Adipocyte (in vitro differentiated cells): ENCODE measurements at regions not wholly inside any gene's neighbourhood (a gene's known extent, or its start where the extent isn't known, plus 50 kb on each side); places are given as distances from the start of the nearest gene placed in this dataset.
A peak's percentile ranks its signal among the peaks of the same experiment; 100 is the strongest.
"Not testable (repeated sequence)": the region's sequence is repeated elsewhere in the genome, so short reads cannot be mapped to it uniquely, and the experiment has no call there.

ENCODE experiments used
- DNase-seq: peaks from one replicate; pipeline ENCODE4 v3.0.0-alpha.2; 2015; ENCODE audit warnings: low read depth
- H3K27me3 ChIP-seq: replicated peaks from 2 replicates; pipeline ENCODE4 v1.7.0; 2013; ENCODE audit warnings: mild to moderate bottlenecking, low read length, moderate library complexity; ENCODE audit not compliant: control insufficient read depth, insufficient read depth
- H3K36me3 ChIP-seq: 2 replicates; pipeline ENCODE4 v1.7.0; 2013; ENCODE audit warnings: low read length, mild to moderate bottlenecking, moderate library complexity; ENCODE audit not compliant: control insufficient read depth, insufficient read depth, severe bottlenecking
- H3K4me1 ChIP-seq: 2 replicates; pipeline ENCODE4 v1.7.0; 2013; ENCODE audit warnings: mild to moderate bottlenecking, low read length, moderate library complexity; ENCODE audit not compliant: control insufficient read depth, insufficient read depth
- H3K4me3 ChIP-seq: 2 replicates; pipeline ENCODE4 v1.7.0; 2013; ENCODE audit warnings: mild to moderate bottlenecking, low read length, moderate library complexity
- H3K9ac ChIP-seq: 2 replicates; pipeline ENCODE4 v1.7.0; 2013; ENCODE audit warnings: mild to moderate bottlenecking, low read length, moderate library complexity
- H3K9me3 ChIP-seq: 2 replicates; pipeline ENCODE4 v1.7.0; 2013; ENCODE audit warnings: mild to moderate bottlenecking, low read length, moderate library complexity; ENCODE audit not compliant: control insufficient read depth

DNA sequence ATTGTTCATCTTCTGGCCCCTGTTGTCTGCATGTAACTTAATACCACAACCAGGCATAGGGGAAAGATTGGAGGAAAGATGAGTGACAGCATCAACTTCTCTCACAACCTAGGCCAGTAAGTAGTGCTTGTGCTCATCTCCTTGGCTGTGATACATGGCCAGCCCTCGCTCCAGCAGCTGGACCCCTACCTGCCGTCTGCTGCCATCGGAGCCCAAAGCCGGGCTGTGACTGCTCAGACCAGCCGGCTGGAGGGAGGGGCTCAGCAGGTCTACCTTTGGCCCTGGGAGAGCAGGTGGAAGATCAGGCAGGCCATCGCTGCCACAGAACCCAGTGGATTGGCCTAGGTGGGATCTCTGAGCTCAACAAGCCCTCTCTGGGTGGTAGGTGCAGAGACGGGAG, 268.8 kb downstream of the OR4F29 start:
- H3K4me3 ChIP-seq, H3K4me1 ChIP-seq, H3K36me3 ChIP-seq, H3K9ac ChIP-seq, H3K27me3 ChIP-seq, H3K9me3 ChIP-seq, DNase-seq: not testable (repeated sequence)

DNA sequence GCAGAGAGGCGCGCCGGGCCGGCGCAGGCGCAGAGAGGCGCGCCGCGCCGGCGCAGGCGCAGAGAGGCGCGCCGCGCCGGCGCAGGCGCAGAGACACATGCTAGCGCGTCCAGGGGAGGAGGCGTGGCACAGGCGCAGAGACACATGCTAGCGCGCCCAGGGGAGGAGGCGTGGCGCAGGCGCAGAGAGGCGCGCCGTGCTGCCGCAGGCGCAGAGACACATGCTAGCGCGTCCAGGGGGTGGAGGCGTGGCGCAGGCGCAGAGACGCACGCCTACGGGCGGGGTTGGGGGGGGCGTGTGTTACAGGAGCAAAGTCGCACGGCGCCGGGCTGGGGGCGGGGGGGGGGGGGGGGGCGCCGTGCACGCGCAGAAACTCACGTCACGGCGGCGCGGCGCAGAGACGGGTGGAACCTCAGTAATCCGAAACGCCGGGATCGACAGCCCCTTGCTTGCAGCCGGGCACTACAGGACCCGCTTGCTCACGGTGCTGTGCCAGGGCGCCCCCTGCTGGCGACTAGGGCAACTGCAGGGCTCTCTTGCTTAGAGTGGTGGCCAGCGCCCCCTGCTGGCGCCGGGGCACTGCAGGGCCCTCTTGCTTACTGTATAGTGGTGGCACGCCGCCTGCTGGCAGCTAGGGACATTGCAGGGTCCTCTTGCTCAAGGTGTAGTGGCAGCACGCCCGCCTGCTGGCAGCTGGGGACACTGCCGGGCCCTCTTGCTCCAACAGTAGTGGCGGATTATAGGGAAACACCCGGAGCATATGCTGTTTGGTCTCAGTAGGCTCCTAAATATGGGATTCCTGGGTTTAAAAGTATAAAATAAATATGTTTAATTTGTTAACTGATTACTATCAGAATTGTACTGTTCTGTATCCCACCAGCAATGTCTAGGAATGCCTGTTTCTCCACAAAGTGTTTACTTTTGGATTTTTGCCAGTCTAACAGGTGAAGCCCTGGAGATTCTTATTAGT, 269.9 kb downstream of the OR4F29 start:
- not testable (repeated sequence) for H3K4me3 ChIP-seq, H3K4me1 ChIP-seq, H3K27me3 ChIP-seq, H3K9ac ChIP-seq, H3K36me3 ChIP-seq, H3K9me3 ChIP-seq
- peak; percentile 66 for DNase-seq

DNA sequence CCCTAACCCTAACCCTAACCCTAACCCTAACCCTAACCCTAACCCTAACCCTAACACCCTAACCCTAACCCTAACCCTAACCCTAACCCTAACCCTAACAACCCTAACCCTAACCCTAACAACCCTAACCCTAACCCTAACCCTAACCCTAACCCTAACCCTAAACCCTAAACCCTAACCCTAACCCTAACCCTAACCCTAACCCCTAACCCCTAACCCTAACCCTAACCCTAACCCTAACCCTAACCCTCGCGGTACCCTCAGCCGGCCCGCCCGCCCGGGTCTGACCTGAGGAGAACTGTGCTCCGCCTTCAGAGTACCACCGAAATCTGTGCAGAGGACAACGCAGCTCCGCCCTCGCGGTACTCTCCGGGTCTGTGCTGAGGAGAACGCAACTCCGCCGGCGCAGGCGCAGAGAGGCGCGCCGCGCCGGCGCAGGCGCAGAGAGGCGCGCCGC, 270.7 kb downstream of the OR4F29 start:
- not testable (repeated sequence) for H3K4me1 ChIP-seq, H3K27me3 ChIP-seq, H3K9ac ChIP-seq, H3K9me3 ChIP-seq, H3K36me3 ChIP-seq, H3K4me3 ChIP-seq
- peak; percentile 11 for DNase-seq

DNA sequence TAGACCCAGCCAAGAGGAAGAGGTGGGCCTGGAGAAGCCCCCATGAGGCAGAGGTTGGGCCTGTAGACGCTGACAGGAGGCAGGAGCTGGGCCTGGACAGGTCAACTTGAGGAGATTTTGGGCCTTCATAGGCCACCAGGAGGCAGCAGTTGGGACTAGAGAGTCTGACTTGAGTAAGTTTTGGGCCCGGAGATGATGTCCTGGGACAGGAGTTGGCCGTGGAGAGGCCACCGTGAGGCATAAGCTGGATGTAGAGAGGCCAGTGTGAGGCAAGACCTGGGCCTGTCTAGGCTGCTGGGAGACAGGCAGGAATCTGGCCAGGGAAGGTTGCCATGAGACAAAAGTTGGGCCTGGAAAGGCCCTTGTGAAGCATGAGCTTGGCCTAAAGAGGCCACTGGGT, 312.6 kb downstream of the OR4F29 start:
- H3K36me3 ChIP-seq, DNase-seq, H3K4me1 ChIP-seq, H3K9me3 ChIP-seq, H3K27me3 ChIP-seq, H3K9ac ChIP-seq, H3K4me3 ChIP-seq: not testable (repeated sequence)

DNA sequence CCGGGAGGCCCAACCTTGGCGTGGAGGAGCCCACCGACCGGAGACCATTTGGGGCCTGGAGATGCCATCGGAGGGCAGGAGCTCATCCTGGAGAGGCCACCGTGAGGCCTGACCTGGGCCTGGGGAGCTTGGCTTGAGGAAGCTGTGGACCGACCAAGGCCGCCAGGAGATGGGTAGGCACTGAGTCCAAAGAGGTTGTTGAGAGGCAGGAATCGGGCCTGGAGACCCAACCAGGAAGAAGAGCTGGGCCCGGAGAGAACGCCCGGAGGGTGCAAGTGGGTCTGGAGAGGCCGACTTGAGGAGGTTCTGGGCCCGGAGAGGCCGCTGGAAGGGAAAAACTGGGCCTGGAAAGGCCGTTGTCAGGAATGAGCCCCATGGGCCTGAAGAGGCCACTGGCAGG, 313.8 kb downstream of the OR4F29 start:
- not testable (repeated sequence) for H3K36me3 ChIP-seq, DNase-seq, H3K27me3 ChIP-seq, H3K9ac ChIP-seq, H3K9me3 ChIP-seq, H3K4me1 ChIP-seq, H3K4me3 ChIP-seq

DNA sequence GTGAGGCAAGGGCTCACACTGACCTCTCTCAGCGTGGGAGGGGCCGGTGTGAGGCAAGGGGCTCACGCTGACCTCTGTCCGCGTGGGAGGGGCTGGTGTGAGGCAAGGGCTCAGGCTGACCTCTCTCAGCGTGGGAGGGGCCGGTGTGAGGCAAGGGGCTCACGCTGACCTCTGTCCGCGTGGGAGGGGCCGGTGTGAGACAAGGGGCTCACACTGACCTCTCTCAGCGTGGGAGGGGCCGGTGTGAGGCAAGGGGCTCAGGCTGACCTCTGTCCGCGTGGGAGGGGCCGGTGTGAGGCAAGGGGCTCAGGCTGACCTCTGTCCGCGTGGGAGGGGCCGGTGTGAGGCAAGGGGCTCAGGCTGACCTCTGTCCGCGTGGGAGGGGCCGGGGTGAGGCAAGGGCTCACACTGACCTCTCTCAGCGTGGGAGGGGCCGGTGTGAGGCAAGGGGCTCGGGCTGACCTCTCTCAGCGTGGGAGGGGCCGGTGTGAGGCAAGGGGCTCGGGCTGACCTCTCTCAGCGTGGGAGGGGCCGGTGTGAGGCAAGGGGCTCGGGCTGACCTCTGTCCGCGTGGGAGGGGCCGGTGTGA, 315.0 kb downstream of the OR4F29 start:
- H3K9ac ChIP-seq, DNase-seq, H3K4me3 ChIP-seq: not testable (repeated sequence)

DNA sequence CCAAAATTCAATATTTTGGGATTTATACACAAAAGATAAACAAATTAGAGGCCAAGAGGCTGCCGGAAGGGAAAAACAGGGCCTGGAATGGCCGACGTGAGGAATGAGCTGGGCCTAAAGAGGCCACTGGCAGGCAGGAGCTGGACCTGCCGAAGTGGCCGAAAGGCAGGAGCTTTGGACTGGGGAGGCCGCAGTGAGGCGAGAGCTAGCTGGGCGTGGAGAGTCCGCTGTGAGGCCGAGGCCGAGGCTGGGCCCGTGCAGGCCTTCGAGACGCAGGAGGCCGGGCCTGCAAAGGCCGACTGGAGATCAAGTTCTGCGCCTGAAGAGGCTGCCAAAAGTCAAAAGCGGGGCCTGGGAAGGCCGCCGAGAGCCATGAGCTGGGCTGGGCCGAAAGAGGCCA, 316.5 kb downstream of the OR4F29 start:
- not testable (repeated sequence) for H3K9ac ChIP-seq, H3K27me3 ChIP-seq, H3K9me3 ChIP-seq, DNase-seq, H3K36me3 ChIP-seq, H3K4me3 ChIP-seq, H3K4me1 ChIP-seq

More for the DNA sequence above, 315.0 kb downstream of the OR4F29 start:
- not testable (repeated sequence) for H3K9me3 ChIP-seq, H3K27me3 ChIP-seq, H3K36me3 ChIP-seq, H3K4me1 ChIP-seq

DNA sequence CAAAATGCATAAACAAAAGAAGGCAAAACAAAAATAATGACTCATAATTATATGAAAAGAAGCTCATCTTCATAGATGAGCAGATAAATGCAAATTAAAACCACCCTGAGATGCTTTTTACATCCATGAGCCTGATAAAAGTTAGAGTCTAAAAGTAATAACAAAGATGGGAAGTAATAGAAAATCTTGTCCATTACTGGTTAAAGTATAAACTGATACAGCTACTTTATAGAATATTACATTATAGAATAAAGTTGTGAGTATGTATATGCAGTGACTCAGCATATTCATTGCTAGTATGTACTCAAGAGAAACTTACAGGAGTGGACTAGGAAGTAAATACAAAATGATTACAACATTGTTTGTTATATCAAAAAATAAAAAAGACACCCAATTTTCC, 333.0 kb downstream of the OR4F29 start:
- H3K36me3 ChIP-seq, DNase-seq, H3K4me3 ChIP-seq, H3K27me3 ChIP-seq, H3K9me3 ChIP-seq, H3K9ac ChIP-seq, H3K4me1 ChIP-seq: not testable (repeated sequence)

DNA sequence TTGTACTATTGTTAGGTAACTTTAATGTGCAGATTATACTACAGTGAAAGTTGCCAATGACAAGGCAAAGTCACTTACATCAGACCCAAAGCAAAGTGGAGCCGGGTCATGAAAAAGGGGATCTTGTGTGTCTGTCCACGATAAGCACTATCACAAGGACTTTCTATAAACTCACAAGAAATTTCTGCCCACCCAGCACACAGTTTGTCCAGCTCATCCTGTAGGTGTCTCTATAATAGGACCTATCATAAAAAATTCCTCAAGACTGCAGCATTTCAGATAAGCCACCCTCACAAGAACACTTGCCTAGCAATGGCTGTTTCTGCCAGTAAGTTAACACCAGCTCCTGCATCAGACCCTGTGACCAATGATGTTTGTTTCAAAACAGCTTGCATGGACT, 335.9 kb downstream of the OR4F29 start:
- not testable (repeated sequence) for H3K27me3 ChIP-seq, H3K9me3 ChIP-seq, DNase-seq, H3K9ac ChIP-seq, H3K4me1 ChIP-seq, H3K36me3 ChIP-seq, H3K4me3 ChIP-seq

DNA sequence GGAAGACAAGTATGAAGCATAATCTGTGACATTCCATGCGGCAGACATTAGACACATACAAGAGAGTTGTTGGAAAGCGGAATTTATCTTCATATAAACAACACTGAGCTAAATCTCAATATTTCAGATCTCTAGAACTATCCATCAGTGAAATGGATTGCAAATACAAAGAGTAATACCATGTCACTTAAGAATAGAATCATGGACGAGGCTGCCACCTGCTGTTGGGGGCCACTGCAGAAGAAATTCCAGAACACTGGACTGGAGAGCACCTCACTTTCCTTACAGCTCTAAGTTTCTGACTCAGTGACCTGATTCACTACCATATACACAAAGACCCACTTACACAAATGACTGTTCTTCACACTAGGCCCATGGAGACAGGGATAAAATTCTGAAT, 346.7 kb downstream of the OR4F29 start:
- DNase-seq = not testable (repeated sequence)

DNA sequence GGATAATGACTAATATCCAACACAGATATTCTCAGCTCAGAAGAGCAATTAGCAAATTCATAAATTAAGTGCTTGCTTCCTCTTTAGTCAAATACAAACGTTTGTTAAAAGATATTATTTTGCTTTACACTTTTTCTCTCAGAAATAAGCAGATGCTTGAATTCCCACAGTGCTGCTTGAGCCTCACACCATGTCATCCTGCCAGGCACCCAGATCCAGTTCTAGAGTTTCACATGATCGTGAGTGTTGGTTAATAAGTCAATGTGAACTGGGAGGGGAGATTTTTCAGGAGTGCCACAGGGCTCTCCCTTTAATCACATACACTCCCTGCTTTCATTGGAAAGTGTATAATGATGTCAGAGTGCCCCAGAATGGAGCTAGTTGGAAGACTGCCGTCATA, 352.0 kb downstream of the OR4F29 start:
- not testable (repeated sequence) for H3K9ac ChIP-seq, H3K36me3 ChIP-seq, DNase-seq, H3K4me3 ChIP-seq, H3K4me1 ChIP-seq, H3K27me3 ChIP-seq, H3K9me3 ChIP-seq

More for the DNA sequence above, 346.7 kb downstream of the OR4F29 start:
- H3K27me3 ChIP-seq, H3K9me3 ChIP-seq, H3K4me1 ChIP-seq, H3K4me3 ChIP-seq, H3K36me3 ChIP-seq, H3K9ac ChIP-seq: not testable (repeated sequence)
